ENCODE measurements at regions not wholly inside any gene's neighbourhood (a gene's known extent, or its start where the extent isn't known, plus 50 kb on each side); places are given as distances from the start of the nearest gene placed in this dataset.

DNA sequence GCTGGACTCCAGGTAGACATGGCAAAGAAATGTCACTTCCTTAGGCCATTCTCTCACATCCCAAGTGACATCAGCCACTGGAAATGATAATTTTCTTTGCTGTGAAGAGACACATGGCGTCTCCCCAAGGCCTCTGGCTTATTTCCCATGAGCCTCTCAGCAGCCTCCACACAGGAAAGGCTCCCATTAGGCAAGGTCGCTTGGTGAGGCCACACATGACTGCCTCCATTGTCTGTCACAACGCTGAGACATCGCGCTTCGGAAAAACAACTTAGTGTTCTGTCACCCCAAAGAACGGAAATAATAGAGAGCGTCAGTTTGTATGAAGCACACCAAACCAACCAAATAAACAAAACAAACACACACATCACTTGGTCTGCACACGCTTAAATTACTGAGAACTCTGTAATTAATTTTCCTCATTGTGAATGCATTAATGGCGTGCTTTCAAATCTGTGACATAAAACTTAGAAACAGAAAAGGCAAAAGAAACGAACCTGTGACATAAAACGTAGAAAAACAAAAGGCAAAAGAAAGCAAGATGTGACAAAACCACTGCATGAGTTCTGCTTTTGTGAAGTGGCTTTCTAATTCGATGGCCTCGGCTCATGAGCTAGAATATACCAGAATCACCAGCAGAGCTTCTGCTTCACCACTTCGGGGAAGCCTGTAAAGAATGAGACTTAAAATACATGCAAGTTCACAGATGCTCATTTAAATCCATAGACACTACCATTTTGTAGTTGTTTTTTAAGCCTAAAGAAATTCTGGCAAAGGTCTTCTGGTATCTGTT, 404.2 kb upstream of the SGCG start:
- TF ChIP-seq, protein P1, sequence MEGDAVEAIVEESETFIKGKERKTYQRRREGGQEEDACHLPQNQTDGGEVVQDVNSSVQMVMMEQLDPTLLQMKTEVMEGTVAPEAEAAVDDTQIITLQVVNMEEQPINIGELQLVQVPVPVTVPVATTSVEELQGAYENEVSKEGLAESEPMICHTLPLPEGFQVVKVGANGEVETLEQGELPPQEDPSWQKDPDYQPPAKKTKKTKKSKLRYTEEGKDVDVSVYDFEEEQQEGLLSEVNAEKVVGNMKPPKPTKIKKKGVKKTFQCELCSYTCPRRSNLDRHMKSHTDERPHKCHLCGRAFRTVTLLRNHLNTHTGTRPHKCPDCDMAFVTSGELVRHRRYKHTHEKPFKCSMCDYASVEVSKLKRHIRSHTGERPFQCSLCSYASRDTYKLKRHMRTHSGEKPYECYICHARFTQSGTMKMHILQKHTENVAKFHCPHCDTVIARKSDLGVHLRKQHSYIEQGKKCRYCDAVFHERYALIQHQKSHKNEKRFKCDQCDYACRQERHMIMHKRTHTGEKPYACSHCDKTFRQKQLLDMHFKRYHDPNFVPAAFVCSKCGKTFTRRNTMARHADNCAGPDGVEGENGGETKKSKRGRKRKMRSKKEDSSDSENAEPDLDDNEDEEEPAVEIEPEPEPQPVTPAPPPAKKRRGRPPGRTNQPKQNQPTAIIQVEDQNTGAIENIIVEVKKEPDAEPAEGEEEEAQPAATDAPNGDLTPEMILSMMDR (IDR thresholded peaks at IDR 0.05), result no peak
- TF ChIP-seq POLR2A (IDR thresholded peaks at IDR 0.05), result no peak
